DND-41 (cell line): ENCODE measurements at regions not wholly inside any gene's neighbourhood (a gene's known extent, or its start where the extent isn't known, plus 50 kb on each side); places are given as distances from the start of the nearest gene placed in this dataset.

Experiments used
- ATAC-seq: fragments of 200-7000 bp; cut with Tn5 transposase; 3 replicates; pipeline ENCODE4 v1.9.1; 2021; ENCODE audit warnings: low read depth; ENCODE audit not compliant: insufficient read depth
- DNase-seq: peaks from one replicate; pipeline ENCODE4 v3.0.0-alpha.2; 2020
- H2AFZ ChIP-seq: 2 replicates; pipeline ENCODE4 v1.6.0; 2012; ENCODE audit warnings: low read depth, low read length
- H3K27ac ChIP-seq: 2 replicates; pipeline ENCODE4 v1.5.1; 2012; ENCODE audit warnings: low read length, inconsistent platforms
- H3K27me3 ChIP-seq: fragments of 200-600 bp; sonication (generic); 2 replicates; pipeline ENCODE4 v1.6.0; 2012; ENCODE audit warnings: low read length, mild to moderate bottlenecking, inconsistent platforms; ENCODE audit not compliant: insufficient read depth, poor library complexity
- H3K36me3 ChIP-seq: 2 replicates; pipeline ENCODE4 v1.5.1; 2012; ENCODE audit warnings: low read length, inconsistent platforms; ENCODE audit not compliant: insufficient read depth
- H3K4me1 ChIP-seq: 2 replicates; pipeline ENCODE4 v1.5.1; 2012; ENCODE audit warnings: mild to moderate bottlenecking, low read length; ENCODE audit not compliant: insufficient read depth
- H3K4me2 ChIP-seq: 2 replicates; pipeline ENCODE4 v1.6.0; 2012; ENCODE audit warnings: mild to moderate bottlenecking, moderate library complexity, low read length, inconsistent platforms; ENCODE audit not compliant: insufficient read depth
- H3K4me3 ChIP-seq, 2 experiments: fragments of 200-600 bp in 1 of 2; shearing (Covaris generic) in 1 of 2; 2 replicates each; pipeline ENCODE4 v1.5.1; 2012 to 2016; ENCODE audit warnings: inconsistent platforms in 2 of 2, low read length in 2 of 2, mild to moderate bottlenecking in 2 of 2, low read depth in 1 of 2, moderate library complexity in 1 of 2
- H3K79me2 ChIP-seq: 2 replicates; pipeline ENCODE4 v1.6.0; 2012; ENCODE audit warnings: low read length, inconsistent platforms; ENCODE audit not compliant: insufficient read depth
- H3K9ac ChIP-seq: 2 replicates; pipeline ENCODE4 v1.6.0; 2012; ENCODE audit warnings: low read depth, mild to moderate bottlenecking, inconsistent platforms, low read length, moderate library complexity
- H3K9me3 ChIP-seq: 2 replicates; pipeline ENCODE4 v1.5.1; 2012; ENCODE audit warnings: low read length, moderate library complexity, mild to moderate bottlenecking, inconsistent platforms; ENCODE audit not compliant: insufficient read depth, severe bottlenecking
- H4K20me1 ChIP-seq: 2 replicates; pipeline ENCODE4 v1.6.0; 2012; ENCODE audit warnings: low read length; ENCODE audit not compliant: insufficient read depth
- CTCF ChIP-seq: IDR thresholded peaks from 2 replicates; pipeline ENCODE4 v1.5.1; 2012; ENCODE audit warnings: borderline replicate concordance, low read length, moderate library complexity, mild to moderate bottlenecking; ENCODE audit not compliant: poor library complexity, severe bottlenecking; ENCODE audit errors: extremely low read depth
- EZH2 ChIP-seq: IDR thresholded peaks from 3 replicates; pipeline ENCODE4 v1.6.1; 2012; ENCODE audit warnings: borderline replicate concordance, low read depth, mild to moderate bottlenecking, moderate library complexity, low read length, inconsistent platforms; ENCODE audit not compliant: severe bottlenecking

- H4K20me1 ChIP-seq = no peaks in the 10 kb centered on the region
- H3K27me3 ChIP-seq = peaks cover 14% of the 10 kb centered on the region
Measured at GRCh38 chr13:100811024-100811865, 136.7 kb upstream of the TMTC4 start.

GRCh38 chr13:100810481-100810880, 135.9 kb upstream of the TMTC4 start:
- H2AFZ ChIP-seq = no peak overlapping the region
- H3K27ac ChIP-seq = no peak overlapping the region
- H3K79me2 ChIP-seq = no peaks in the 10 kb centered on the region
- no peaks in the 10 kb centered on the region for H3K4me1 ChIP-seq
- no peaks in the 10 kb centered on the region for H3K36me3 ChIP-seq
- ATAC-seq (no peak), DNase-seq (no peak)
- no peak overlapping the region for H3K4me2 ChIP-seq
- H3K9me3 ChIP-seq = no peaks in the 10 kb centered on the region
- peaks cover 14% of the 10 kb centered on the region for H3K27me3 ChIP-seq
- no peak for TF ChIP-seq EZH2
- TF ChIP-seq CTCF = no peak
- H4K20me1 ChIP-seq = no peaks in the 10 kb centered on the region
- H3K9ac ChIP-seq = no peak overlapping the region
- no peak overlapping the region for H3K4me3 ChIP-seq

More at GRCh38 chr13:100811024-100811865, 136.7 kb upstream of the TMTC4 start:
- Histone ChIP-seq H3K4me3 (no peak overlapping the region), H3K4me1 (no peaks in the 10 kb centered on the region), H3K9ac (no peak overlapping the region), H3K36me3 (no peaks in the 10 kb centered on the region), H3K27ac (no peak overlapping the region), H2AFZ (no peak overlapping the region), H3K9me3 (no peaks in the 10 kb centered on the region), H3K4me2 (no peak overlapping the region), H3K79me2 (no peaks in the 10 kb centered on the region)
- ATAC-seq (no peak), DNase-seq (no peak)
- TF ChIP-seq CTCF = no peak
- TF ChIP-seq EZH2 = no peak

GRCh38 chr13:100809856-100810255, 135.3 kb upstream of the TMTC4 start:
- Histone ChIP-seq H3K27me3 (peaks cover 14% of the 10 kb centered on the region), H3K4me1 (no peaks in the 10 kb centered on the region), H3K9me3 (no peaks in the 10 kb centered on the region), H3K36me3 (no peaks in the 10 kb centered on the region), H3K79me2 (no peaks in the 10 kb centered on the region), H3K4me2 (no peak overlapping the region), H3K9ac (no peak overlapping the region), H3K4me3 (no peak overlapping the region), H2AFZ (no peak overlapping the region), H4K20me1 (no peaks in the 10 kb centered on the region), H3K27ac (no peak overlapping the region)
- no peak for TF ChIP-seq CTCF
- no peak for TF ChIP-seq EZH2
- no peak for DNase-seq
- no peak for ATAC-seq

- Histone ChIP-seq H3K36me3 (no peaks in the 10 kb centered on the region), H3K4me1 (no peaks in the 10 kb centered on the region), H3K4me3 (no peak overlapping the region), H4K20me1 (no peaks in the 10 kb centered on the region), H3K27me3 (peaks cover 14% of the 10 kb centered on the region), H3K9ac (no peak overlapping the region), H3K9me3 (no peaks in the 10 kb centered on the region), H3K27ac (no peak overlapping the region), H3K4me2 (no peak overlapping the region), H3K79me2 (no peaks in the 10 kb centered on the region), H2AFZ (no peak overlapping the region)
- TF ChIP-seq EZH2 = no peak
- TF ChIP-seq CTCF = no peak
- ATAC-seq (no peak), DNase-seq (no peak)
Measured at GRCh38 chr13:100809129-100809390, 134.5 kb upstream of the TMTC4 start.
